B cell (primary cell): ENCODE measurements at regions not wholly inside any gene's neighbourhood (a gene's known extent, or its start where the extent isn't known, plus 50 kb on each side); places are given as distances from the start of the nearest gene placed in this dataset.

Experiments
- ATAC-seq: fragments of 200-7000 bp; cut with Tn5 transposase; one replicate; pipeline ENCODE4 v1.10.0; 2021; ENCODE audit warnings: low read depth, mild to moderate bottlenecking, moderate number of reproducible peaks, moderate library complexity
- CTCF ChIA-PET: fragments of 350-600 bp; sonication (Branson Sonifier 250); formaldehyde crosslinking; loops from one replicate; lab custom pipeline; 2021; ENCODE audit warnings: antibody characterized with exemption, inconsistent platforms; lab: Charles Lee
- POLR2A ChIA-PET: fragments of 350-600 bp; sonication (Branson Sonifier 250); formaldehyde crosslinking; loops from one replicate; lab custom pipeline; 2021; ENCODE audit warnings: antibody characterized with exemption; lab: Charles Lee
- DNase-seq: peaks from one replicate; pipeline ENCODE4 v3.0.0; 2013
- H2AFZ ChIP-seq: 2 replicates; pipeline ENCODE4 v1.6.1; 2012; ENCODE audit warnings: mild to moderate bottlenecking, low read depth, low read length; ENCODE audit not compliant: insufficient read depth, poor library complexity, severe bottlenecking
- H3K27ac ChIP-seq, 2 donors: 1 replicate in 1 of 2; 2 replicates in 1 of 2; pipeline ENCODE4 v1.5.1; 2012 to 2013; ENCODE audit warnings: low read length in 2 of 2, mild to moderate bottlenecking in 2 of 2, moderate library complexity in 1 of 2
- H3K27me3 ChIP-seq, 4 experiments: fragments of 200-600 bp in 1 of 4; sonication (generic) in 1 of 4; replicated peaks in 1 of 4; 1 replicate in 2 of 4; 2 replicates in 2 of 4; pipeline versions ENCODE4 v1.6.1 to v1.7.0; 2013 to 2016; ENCODE audit warnings: low read length in 3 of 4, mild to moderate bottlenecking in 2 of 4, mixed read lengths in 1 of 4, moderate library complexity in 1 of 4; ENCODE audit not compliant: insufficient read depth in 4 of 4, control insufficient read depth in 3 of 4; ENCODE audit errors: control extremely low read depth in 1 of 4
- H3K36me3 ChIP-seq, 2 experiments: replicated peaks in 1 of 2; 1 replicate in 1 of 2; 2 replicates in 1 of 2; pipeline versions ENCODE4 v1.6.1 to v1.7.1; 2013; ENCODE audit warnings: low read length in 1 of 2; ENCODE audit not compliant: insufficient read depth in 2 of 2, control insufficient read depth in 1 of 2; ENCODE audit errors: control extremely low read depth in 1 of 2, extremely low read depth in 1 of 2
- H3K4me1 ChIP-seq, 2 donors: fragments of 200-600 bp in 1 of 2; sonication (generic) in 1 of 2; 1 replicate in 1 of 2; 2 replicates in 1 of 2; pipeline versions ENCODE4 v1.5.1 to v1.6.1; 2013 to 2017; ENCODE audit warnings: low read length in 2 of 2; ENCODE audit not compliant: control insufficient read depth in 2 of 2, insufficient read depth in 2 of 2
- H3K4me2 ChIP-seq: replicated peaks from 2 replicates; pipeline ENCODE3; 2012; ENCODE audit warnings: mild to moderate bottlenecking, low read depth, low read length; ENCODE audit not compliant: poor library complexity, severe bottlenecking
- H3K4me3 ChIP-seq, 5 experiments: fragments of 200-600 bp in 1 of 5; sonication (generic) in 1 of 5; 1 replicate in 3 of 5; 2 replicates in 2 of 5; pipeline versions ENCODE4 v1.5.1 to v1.7.0; 2011 to 2016; ENCODE audit warnings: low read length in 4 of 5, mild to moderate bottlenecking in 4 of 5, low read depth in 2 of 5, control low read depth in 1 of 5, moderate library complexity in 1 of 5; ENCODE audit not compliant: insufficient read depth in 1 of 5; ENCODE audit errors: control extremely low read depth in 1 of 5, extremely low read depth in 1 of 5
- H3K79me2 ChIP-seq: fragments of 200-600 bp; sonication (generic); one replicate; pipeline ENCODE4 v1.6.0; 2016; ENCODE audit warnings: low read length; ENCODE audit not compliant: control insufficient read depth, insufficient read depth
- H3K9ac ChIP-seq: fragments of 200-600 bp; sonication (generic); 2 replicates; pipeline ENCODE4 v1.6.1; 2017; ENCODE audit warnings: mild to moderate bottlenecking, low read length, moderate library complexity
- H3K9me3 ChIP-seq, 3 donors: one replicate each; pipeline versions ENCODE4 v1.6.1 to v1.7.1; 2013; ENCODE audit warnings: low read length in 2 of 3; ENCODE audit not compliant: control insufficient read depth in 2 of 3, insufficient read depth in 1 of 3; ENCODE audit errors: control extremely low read depth in 1 of 3
- H4K20me1 ChIP-seq: 2 replicates; pipeline ENCODE4 v1.6.0; 2012; ENCODE audit warnings: mild to moderate bottlenecking, low read length; ENCODE audit not compliant: insufficient read depth, control insufficient read depth, poor library complexity, severe bottlenecking
- H3K27ac Mint-ChIP-seq: one replicate; pipeline ENCODE4 v1.8.0; 2021; ENCODE audit warnings: mixed read lengths
- H3K27me3 Mint-ChIP-seq: one replicate; pipeline ENCODE4 v1.8.0; 2021; ENCODE audit warnings: mixed read lengths
- H3K4me1 Mint-ChIP-seq: one replicate; pipeline ENCODE4 v1.8.0; 2021; ENCODE audit warnings: mixed read lengths
- H3K4me3 Mint-ChIP-seq: one replicate; pipeline ENCODE4 v1.8.0; 2021; ENCODE audit warnings: mixed read lengths
- H3K9me3 Mint-ChIP-seq: one replicate; pipeline ENCODE4 v1.8.0; 2022; ENCODE audit warnings: mixed read lengths; ENCODE audit not compliant: insufficient read depth
- CTCF ChIP-seq: fragments of 200-600 bp; IDR thresholded peaks from one replicate; pipeline ENCODE4 v1.8.0; 2022; ENCODE audit warnings: antibody characterized with exemption, mild to moderate bottlenecking
- EZH2 ChIP-seq: IDR thresholded peaks from 2 replicates; pipeline ENCODE4 v1.6.1; 2012; ENCODE audit warnings: borderline replicate concordance, low read depth, mild to moderate bottlenecking, moderate library complexity, low read length; ENCODE audit not compliant: insufficient read depth, poor library complexity, severe bottlenecking
- WGBS: methylation state at CpG from one replicate; pipeline ENCODE4 v1.1.5; 2013; ENCODE audit warnings: missing lambda C conversion rate; ENCODE audit not compliant: insufficient coverage; 5-methylcytosine and 5-hydroxymethylcytosine counted together
- intact Hi-C: fragments of 100-400 bp; cut with micrococcal nuclease; formaldehyde crosslinking; loops from one replicate; pipeline ENCODE4 v1.10.0; 2022

DNA sequence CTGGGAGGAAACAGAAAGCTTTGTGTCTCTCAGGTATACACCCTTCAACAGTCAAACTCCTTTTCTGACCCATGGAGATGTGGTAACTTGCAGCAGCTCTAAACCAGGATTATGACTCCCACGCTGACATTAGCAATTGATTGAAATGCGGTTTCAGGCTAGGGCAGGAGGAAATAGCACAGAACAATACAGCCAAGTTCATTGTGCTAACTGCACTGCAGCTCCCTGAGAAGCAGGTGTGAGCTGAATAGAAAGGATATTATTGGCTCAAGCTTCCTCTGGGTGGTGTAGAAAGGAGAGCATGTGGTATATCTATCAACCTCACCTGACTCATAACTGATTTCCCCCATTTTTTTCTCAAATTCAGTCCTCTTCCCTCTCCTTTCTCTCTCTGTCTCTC, 612.3 kb upstream of the BTBD3 start:
- peaks cover 0 to 3% (median 0%) of the 10 kb centered on the region in 3 donors for H3K9me3 ChIP-seq
- DNase-seq (no peak), ATAC-seq (no peak)
- H3K27me3 ChIP-seq: no peaks in the 10 kb centered on the region
- no peak overlapping the region for H3K27ac ChIP-seq
- no peaks in the 10 kb centered on the region for H3K4me1 ChIP-seq
- no peaks in the 10 kb centered on the region for H3K79me2 ChIP-seq
- no peaks in the 10 kb centered on the region for H3K4me1 Mint-ChIP-seq
- intact Hi-C loops: no loop called here
- H3K4me3 Mint-ChIP-seq: no peak overlapping the region
- no peaks in the 10 kb centered on the region for H3K36me3 ChIP-seq
- ChIA-PET CTCF (no interaction called here), POLR2A (no interaction called here)
- WGBS: 25% methylated on average over 2 of the region's 2 CpGs
- no peaks in the 10 kb centered on the region for H4K20me1 ChIP-seq
- no peak overlapping the region for H3K4me3 ChIP-seq
- no peak overlapping the region for H2AFZ ChIP-seq
- H3K27ac Mint-ChIP-seq: no peak overlapping the region
- no peak overlapping the region for H3K4me2 ChIP-seq
- no peak for TF ChIP-seq CTCF
- TF ChIP-seq EZH2: no peak
- H3K27me3 Mint-ChIP-seq: no peaks in the 10 kb centered on the region
- peaks cover 2% of the 10 kb centered on the region for H3K9me3 Mint-ChIP-seq
- no peak overlapping the region for H3K9ac ChIP-seq

DNA sequence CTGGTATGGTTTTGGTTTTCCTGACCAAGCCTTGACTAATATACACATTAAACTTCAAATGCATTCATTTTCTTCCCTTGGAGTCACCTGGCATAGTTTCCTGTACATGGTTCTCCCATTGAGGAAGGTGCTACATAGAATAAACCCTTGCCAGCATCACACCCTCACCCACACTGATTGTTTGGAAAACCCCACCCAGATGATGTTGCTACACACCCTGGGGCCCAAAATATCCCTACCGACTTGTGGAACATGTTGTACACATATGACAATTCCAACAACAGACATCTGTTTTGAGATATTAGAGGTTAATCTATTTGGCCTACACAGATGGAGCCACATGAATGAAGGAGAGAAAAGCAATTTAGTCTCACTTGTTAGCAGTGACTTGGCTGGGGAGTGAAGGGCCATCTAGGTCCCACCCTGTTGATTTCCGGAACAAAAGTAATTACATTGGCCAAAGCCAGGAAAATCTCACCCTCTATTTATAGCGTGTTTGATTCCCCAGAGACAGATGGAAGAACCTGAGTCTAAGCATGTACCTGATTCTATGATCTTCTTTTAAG, 606.0 kb upstream of the BTBD3 start:
- no peaks in the 10 kb centered on the region for H3K79me2 ChIP-seq
- ATAC-seq (no peak), DNase-seq (no peak)
- Mint-ChIP-seq H3K27me3 (no peaks in the 10 kb centered on the region), H3K27ac (no peak overlapping the region), H3K9me3 (peaks cover 9% of the 10 kb centered on the region), H3K4me1 (no peaks in the 10 kb centered on the region), H3K4me3 (no peak overlapping the region)
- H3K4me3 ChIP-seq: no peak overlapping the region
- H4K20me1 ChIP-seq: no peaks in the 10 kb centered on the region
- CTCF ChIA-PET: no interaction called here
- no peak overlapping the region for H3K27ac ChIP-seq
- no peaks in the 10 kb centered on the region for H3K4me1 ChIP-seq
- no peaks in the 10 kb centered on the region for H3K9me3 ChIP-seq
- WGBS: no CpG with 5 or more reads among the region's 3 CpGs
- POLR2A ChIA-PET: no interaction called here
- no peak overlapping the region for H3K4me2 ChIP-seq
- H3K9ac ChIP-seq: no peak overlapping the region
- intact Hi-C loops: no loop called here
- TF ChIP-seq EZH2: no peak
- TF ChIP-seq CTCF: no peak
- H2AFZ ChIP-seq: no peak overlapping the region
- H3K27me3 ChIP-seq: no peaks in the 10 kb centered on the region
- no peaks in the 10 kb centered on the region for H3K36me3 ChIP-seq
